ENCODE measurements at regions not wholly inside any gene's neighbourhood (a gene's known extent, or its start where the extent isn't known, plus 50 kb on each side); places are given as distances from the start of the nearest gene placed in this dataset.

DNA sequence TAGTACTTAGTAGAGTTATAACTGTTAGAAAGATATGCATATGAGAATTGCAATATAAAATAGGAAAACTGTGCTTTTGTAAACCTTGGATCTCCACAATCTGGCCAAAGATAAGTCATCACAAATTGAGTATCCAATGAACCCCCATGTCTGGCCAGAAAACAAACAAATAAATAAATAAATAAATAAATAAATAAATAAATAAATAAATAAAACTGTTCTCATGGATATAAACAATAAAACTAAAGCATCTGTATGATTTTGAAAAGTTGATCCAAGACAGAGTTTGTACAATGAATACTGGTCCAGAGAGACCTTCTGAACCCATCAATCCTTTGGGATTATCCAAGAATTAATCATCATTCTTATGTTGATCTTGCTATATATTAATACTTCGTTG, 367.6 kb upstream of the CDH9 start:
- no peak for DNase-seq

DNA sequence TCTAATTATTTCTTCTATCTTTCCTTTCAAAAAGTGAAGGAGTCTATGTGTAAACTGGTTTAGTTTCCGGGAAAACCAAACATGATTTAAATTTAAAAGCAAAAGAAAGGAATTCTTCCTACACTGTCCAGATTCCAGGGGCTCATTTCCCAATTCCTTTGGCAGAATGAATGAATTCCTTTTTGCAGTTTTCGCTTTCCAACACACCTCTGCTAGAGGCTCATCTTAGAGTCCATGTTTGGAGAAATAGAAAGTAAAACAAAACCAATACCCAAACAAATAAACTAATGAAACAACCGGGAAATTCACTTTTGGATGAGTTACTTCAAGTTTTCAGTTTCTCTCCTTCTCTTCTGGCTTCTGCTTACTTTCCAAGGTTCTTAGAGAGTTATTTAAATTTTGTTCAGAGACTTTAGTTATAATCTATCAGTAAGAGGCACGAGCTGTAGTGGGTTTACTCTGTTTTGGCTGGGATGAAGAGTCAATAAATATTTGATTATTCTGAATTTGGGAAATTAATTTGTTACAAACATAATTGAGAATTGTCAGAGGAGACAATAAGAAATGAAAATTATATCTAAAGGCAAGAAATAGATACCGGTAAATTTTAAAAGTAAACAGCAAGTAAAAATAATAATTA, 365.0 kb upstream of the CDH9 start:
- DNase-seq, result no peak

DNA sequence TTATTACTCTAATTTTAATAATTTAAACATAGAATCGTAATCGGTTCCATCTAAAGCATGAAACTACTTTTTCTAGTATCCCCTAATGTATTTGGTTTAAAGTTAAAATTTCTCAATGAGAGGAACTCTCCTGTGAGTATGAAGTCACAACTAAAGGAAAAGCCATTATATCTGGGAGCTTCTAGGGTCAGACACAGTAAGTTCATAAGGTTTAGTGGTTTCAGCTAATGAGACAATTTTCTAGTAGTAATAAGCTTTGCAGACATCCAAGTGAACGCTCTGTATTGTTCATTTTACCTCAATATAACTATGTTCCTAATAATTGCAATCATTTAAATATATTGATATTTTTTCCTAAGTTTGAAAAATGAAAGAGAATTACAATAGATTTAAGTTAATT, 364.4 kb upstream of the CDH9 start:
- DNase-seq, result no peak

GRCh38 chr5:27396998-27397397, 358.6 kb upstream of the CDH9 start:
- DNase-seq, result no peak

GRCh38 chr5:27392716-27393115, 354.3 kb upstream of the CDH9 start:
- no peak for DNase-seq

- no peak for DNase-seq
These were observed 351.3 kb upstream of the CDH9 start for GRCh38 chr5:27389696-27390095.

GRCh38 chr5:27388755-27389154, 350.4 kb upstream of the CDH9 start:
- no peak for DNase-seq

DNA sequence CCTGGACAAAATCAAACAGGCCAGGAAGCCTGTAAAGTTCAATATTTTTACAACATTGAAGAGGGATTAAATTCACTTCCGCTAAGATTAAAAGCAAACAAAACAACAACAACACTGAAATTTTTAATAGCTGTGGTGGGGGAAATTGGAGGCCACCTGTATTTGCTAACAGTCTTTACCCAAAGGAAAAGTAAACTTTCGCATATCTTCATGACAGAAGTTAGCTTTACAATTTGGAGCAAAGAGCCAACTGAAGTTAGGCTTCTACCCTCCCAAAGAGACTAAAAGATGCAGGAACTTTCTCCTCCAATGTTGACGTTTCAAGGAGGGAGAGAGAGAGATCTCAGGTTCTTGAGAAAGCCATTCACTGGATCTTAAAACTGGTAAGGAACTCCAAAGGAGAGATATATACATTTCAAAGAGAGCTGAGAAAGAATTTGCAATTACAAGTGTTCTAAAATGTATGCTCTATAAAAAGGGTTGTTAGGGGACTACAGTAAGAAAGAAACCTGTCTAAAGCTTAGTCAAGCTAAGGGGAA, 349.2 kb upstream of the CDH9 start:
- DNase-seq, result no peak

DNA sequence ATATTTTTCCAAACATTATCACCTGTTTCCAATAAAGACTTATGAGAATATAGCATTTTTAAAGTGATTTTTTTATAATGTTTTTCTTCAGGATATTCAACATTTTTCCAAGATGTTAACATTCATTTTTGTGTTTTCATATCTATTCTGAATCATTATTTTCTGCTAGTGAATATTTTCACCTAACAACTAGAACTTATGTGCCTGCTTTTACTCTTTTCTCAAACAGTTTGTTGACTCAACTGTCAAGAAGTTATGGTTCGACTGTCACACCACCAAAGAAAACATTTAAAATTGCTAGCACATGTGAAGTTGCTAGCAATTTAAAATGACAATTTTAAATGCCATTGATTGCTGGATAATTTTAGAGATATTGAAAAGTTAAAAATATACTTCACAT, 343.3 kb upstream of the CDH9 start:
- no peak for DNase-seq

- DNase-seq, result no peak
These were observed 339.2 kb upstream of the CDH9 start for GRCh38 chr5:27377626-27378025.

GRCh38 chr5:27353970-27354369, 315.6 kb upstream of the CDH9 start:
- no peak for DNase-seq

- no peak for DNase-seq
These were observed 315.2 kb upstream of the CDH9 start for GRCh38 chr5:27353540-27353939.

DNA sequence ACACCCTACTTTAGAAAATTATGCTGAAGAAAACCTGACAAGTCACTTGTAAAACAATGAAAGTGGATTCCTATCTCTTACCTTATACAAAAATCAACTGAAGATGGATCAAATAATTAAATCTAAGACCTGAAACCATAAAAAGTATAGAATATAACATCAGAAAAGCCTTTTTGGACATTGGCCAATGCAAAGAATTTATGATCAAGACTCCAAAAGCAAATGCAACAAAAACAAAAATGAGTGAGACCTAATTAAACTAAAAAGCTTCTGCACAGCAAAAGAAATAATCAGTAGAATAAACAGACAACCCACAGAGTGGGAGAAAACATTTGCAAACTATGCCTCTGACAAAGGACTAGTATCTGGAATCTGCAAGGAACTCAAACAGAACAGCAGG, 303.0 kb upstream of the CDH9 start:
- no peak for DNase-seq

DNA sequence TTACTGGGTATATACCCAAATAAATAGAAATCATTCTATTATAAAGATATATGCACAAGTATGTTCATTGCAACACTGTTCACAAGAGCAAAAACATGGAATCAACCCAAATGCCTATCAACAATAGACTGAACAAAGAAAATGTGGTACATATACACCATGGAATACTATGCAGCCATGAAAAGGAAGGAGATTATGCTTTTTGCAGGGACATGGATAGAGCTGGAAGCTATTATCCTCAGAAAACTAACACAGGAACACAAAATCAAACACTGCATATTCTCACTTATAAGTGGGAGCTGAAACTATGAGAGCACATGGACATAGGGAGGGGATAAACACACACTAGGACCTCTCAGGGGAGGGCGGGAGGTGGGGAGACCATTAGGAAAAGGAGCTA, 298.4 kb upstream of the CDH9 start:
- DNase-seq, result no peak

DNA sequence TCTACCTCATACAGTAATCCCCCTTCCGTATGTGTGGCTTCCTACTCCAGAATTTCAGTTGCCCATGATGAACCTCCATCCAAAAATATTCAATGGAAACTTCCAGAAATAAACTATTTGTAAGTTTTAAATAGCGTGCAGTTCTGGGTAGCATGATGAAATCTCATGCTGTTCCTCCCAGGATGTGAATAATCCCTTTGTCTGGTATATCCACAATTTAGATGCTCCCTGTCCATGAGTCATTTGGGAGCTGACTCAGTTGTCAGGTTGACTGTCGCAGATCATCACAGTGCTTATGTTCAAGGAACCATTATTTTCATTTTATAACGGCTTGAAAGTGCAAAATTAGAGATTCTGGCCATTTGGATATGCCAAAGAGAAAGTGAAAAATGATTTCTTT, 290.1 kb upstream of the CDH9 start:
- DNase-seq, result no peak

DNA sequence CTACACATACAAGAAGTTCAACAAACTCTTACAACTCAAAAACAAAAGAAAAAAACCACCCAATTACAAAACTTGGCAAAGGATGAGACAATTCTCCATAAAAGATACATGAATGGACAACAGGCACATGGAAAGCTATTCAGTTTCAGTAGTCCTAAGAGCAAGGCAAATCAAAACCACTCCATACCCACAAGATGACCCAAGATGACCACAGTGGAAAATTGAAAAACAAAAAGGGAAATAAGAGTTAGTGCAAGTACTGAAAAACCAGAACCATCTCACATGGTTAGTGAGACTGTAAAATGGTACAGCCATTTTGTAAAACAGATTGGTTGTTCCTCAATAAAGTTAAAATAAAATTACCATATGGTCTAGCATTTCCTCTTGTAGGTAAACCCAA, 287.1 kb upstream of the CDH9 start:
- no peak for DNase-seq

DNA sequence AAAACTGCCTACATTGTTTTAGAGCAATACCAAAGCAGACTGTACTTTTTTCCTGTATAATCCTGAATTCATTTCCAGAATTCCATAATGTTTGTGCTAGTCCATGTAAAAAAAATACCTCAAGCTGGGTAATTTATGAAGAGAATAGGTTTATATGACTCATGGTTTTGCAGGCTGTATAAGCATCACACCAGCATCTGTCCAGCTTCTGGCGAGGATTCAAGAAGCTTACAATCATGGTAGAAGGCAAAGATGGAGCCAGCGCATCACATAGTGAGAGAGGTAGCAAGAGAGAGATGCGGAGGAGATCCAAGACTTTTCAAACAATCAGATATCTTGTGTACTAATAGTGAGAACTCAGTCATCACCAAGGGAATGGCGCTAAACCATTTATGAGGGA, 280.3 kb upstream of the CDH9 start:
- DNase-seq, result no peak

- no peak for DNase-seq
These were observed 277.9 kb upstream of the CDH9 start for GRCh38 chr5:27316271-27316650.

DNA sequence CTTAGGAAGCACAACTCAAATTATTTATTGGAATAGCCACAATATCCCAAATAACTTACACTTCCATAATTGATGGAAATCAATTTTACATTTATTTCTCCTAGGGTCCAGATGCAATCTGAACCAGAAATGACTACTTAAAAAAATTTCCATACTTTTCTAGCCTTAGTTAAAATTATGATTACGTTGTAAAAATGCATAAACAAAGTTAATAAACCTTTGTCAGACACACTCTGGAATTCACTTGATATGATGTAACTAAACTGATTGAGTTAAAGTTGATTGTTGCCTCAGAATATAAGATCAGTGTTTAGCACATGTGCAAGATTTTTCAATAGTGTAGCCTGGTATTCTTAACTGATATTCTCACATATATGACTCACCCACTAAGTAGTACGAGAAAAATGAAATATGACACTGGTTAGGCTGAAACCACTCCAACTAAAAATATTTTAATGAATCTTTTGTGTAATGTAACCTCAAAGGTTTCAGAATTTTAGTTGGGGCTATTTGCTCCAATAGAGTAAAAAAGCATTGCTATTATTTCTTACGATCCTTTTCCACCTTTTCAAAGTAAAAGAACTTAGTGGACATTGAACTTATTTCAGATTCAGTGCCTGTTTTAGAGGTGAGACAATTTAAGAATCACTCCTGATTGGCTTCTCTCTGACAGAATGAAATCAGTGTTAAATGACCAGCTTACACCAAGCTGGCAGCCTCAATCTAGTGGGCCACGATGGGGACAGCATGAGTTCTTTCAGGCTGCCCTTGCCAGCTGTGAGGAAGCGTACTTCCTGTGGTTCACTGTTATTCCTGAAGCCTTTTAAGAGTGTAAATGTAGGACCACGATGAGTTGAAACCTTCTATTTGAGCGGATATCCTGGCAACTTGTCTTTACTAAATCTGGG, 277.2 kb upstream of the CDH9 start:
- no peak for DNase-seq

DNA sequence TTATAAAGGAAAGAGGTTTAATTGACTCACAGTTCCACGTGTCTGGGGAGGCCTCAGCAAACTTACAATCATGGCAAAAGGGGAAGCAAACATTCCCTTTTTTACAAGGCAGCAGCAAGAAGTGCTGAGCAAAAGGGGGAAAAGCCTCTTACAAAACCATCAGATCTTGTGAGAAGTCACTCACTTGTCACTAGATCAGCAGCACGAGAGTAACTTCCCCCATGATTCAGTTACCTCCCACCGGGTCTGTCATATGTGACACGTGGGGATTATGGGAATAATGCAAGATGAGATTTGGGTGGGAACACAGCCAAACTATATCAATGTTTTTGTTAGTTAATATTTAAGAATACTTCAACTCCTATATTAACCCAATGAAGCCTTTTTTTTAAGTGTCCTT, 275.2 kb upstream of the CDH9 start:
- DNase-seq, result no peak

- DNase-seq, result no peak
These were observed 274.0 kb upstream of the CDH9 start for GRCh38 chr5:27312291-27312893.

- DNase-seq, result no peak
These were observed 273.2 kb upstream of the CDH9 start for GRCh38 chr5:27311544-27311943.

DNA sequence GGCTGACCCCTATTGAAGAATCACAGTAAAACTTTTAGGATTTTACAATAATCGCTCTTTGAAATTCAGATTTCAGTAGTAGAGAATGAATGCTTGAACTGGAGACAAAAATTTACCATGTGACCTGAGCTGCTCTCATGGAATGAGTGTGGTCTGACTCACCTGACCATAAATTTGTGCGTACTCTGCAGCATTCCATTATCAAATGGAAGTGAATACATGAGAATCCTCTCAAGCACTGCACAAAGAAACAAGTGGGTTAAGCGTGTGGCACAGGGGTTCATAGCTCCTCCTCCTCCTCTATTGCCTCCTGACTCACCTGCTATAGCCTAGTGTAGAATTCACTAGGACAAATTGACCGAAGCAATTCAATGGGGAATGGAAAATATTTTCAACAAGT, 269.8 kb upstream of the CDH9 start:
- DNase-seq, result no peak

GRCh38 chr5:27290172-27290571, 251.8 kb upstream of the CDH9 start:
- DNase-seq, result no peak
